ENCODE measurements at regions not wholly inside any gene's neighbourhood (a gene's known extent, or its start where the extent isn't known, plus 50 kb on each side); places are given as distances from the start of the nearest gene placed in this dataset.
A peak's percentile ranks its signal among the peaks of the same experiment; 100 is the strongest.

DNA sequence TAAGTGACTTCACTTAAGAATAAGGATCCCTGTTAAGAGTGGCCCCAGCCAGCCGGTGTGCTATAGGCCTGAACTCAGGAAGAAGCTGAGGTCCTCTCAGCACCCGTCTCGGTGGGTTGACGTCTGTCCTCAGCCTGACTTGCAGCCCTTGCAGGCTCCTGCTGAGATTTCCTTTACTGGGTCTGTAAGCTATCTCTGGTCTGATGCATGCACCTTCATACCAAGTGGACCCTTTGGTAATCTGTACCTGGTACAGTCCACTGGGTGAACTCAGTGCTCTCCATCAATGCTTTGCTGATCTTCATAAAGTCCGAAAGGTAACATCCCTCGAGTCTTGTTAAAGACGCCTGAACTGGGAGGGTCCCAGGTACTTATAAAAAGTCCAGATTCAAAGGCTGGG is 212.0 kb upstream of the PPP2R3A start:
- DNase-seq (ENCODE audit: extremely low spot score in 2 of 2), result peak; percentile 49 to 64
- H3K36me3 ChIP-seq, result no peaks in the 10 kb centered on the region
- no peaks in the 10 kb centered on the region for H3K4me1 ChIP-seq
- no peaks in the 10 kb centered on the region for H3K9me3 ChIP-seq
- H3K27me3 ChIP-seq, result no peaks in the 10 kb centered on the region
- H3K27ac ChIP-seq, result no peak overlapping the region
- intact Hi-C loops (cut with DNase I), result no loop called here
- H3K4me3 ChIP-seq, result no peak overlapping the region
- TF ChIP-seq CTCF (IDR thresholded peaks at IDR 0.05) (no peak), POLR2A (IDR thresholded peaks at IDR 0.05) (no peak), POLR2AphosphoS5 (IDR thresholded peaks at IDR 0.05; ENCODE audit: insufficient read depth in 1 of 2, low read depth in 1 of 2) (no peak)

DNA sequence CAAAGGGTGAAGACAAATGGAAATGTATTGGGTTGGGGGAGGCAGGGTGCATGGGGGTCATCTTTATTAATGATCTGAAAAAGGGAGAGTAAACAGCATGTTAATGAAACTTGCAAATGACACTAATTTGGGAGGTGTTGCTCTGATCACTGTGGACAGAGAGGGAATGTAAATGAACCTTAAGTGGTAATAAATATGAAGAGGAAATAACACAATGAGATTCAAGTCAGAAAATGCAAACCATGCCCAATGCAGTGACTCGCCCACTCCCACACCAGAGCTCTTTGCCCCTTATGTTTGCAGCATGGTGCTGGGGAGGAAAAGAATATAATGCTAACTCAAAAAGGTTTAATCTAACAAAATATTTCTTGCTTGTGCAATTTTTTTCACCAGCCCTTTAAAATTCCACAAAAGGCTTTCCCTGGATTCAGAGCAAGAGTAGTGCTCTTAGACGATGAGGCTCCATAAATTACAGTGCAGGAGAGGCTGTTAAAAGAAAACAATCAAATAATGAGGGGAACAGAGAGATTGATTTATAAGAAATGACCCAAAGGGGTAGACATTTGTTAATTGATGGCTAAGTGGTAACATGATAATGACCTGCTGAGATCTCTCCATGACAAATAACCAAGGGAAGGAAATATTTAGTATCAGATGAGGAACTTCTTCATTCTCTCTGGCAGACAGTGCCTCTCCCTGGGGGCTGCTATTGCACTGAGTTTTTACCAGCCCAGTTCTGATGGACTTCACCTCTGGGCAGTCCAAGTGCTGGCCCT is 210.0 kb upstream of the PPP2R3A start:
- H3K4me3 ChIP-seq, result no peak overlapping the region
- H3K36me3 ChIP-seq, result no peaks in the 10 kb centered on the region
- no peaks in the 10 kb centered on the region for H3K27me3 ChIP-seq
- TF ChIP-seq POLR2A (IDR thresholded peaks at IDR 0.05) (no peak), CTCF (IDR thresholded peaks at IDR 0.05) (no peak), POLR2AphosphoS5 (IDR thresholded peaks at IDR 0.05; ENCODE audit: insufficient read depth in 1 of 2, low read depth in 1 of 2) (no peak)
- H3K4me1 ChIP-seq, result no peaks in the 10 kb centered on the region
- intact Hi-C loops (cut with DNase I), result no loop called here
- no peak overlapping the region for H3K27ac ChIP-seq
- peak in 1 of 2 donors; percentile 8 for DNase-seq (ENCODE audit: extremely low spot score in 2 of 2)
- H3K9me3 ChIP-seq, result no peaks in the 10 kb centered on the region

DNA sequence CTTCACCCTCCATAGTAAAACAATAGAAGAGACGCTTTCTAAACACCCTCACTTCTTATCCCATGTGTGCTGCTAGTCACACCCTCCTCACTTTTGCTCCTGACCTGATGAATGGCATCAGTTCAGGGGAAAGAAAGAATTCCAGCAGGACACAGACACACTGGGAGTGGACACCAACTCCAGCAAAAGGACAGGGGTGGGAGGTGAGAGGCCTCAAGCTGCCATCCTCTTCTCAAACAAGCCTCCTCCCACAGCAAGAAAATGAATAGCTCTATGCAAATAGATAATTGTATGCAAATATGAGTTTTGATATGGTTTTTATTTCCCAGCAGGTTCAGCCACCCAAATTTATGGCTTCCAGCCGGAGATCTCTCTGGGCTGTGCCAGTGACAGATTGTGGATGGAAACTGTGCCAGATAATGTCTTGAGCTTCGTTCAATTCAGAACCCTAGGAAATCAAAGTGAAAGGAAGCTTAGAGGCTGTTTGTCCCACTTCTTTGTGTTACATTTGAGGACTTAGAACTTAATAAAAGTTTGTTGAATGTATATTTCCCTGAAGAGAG is 209.3 kb upstream of the PPP2R3A start:
- H3K27ac ChIP-seq, result no peak overlapping the region
- H3K4me1 ChIP-seq, result no peaks in the 10 kb centered on the region
- TF ChIP-seq POLR2A (IDR thresholded peaks at IDR 0.05), result no peak
- TF ChIP-seq CTCF (IDR thresholded peaks at IDR 0.05), result no peak
- TF ChIP-seq POLR2AphosphoS5 (IDR thresholded peaks at IDR 0.05; ENCODE audit: insufficient read depth in 1 of 2, low read depth in 1 of 2), result no peak
- H3K36me3 ChIP-seq, result no peaks in the 10 kb centered on the region
- no peak overlapping the region for H3K4me3 ChIP-seq
- H3K9me3 ChIP-seq, result no peaks in the 10 kb centered on the region
- intact Hi-C loops (cut with DNase I), result no loop called here
- H3K27me3 ChIP-seq, result no peaks in the 10 kb centered on the region
- peak; percentile 40 to 65 for DNase-seq (ENCODE audit: extremely low spot score in 2 of 2)

DNA sequence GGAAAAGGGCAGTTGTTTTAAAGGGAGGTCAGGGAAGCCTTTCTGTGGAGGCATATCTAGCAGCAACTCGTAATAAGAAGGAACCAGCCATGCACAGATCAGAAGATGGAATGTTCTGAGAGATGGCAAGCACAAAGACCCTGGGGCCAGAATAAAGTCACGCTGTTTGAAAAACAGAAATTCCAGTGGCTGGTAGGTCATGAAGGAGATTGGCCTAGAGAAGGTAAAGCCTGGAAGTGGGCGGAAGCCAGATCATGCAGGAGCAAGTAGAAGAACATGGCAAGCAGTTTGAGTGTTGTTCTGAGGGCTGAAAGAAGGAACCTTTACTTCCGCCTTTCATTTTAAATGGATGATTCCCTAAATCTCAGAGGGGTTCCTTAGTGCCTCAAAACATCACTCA is 208.1 kb upstream of the PPP2R3A start:
- H3K27ac ChIP-seq, result no peak overlapping the region
- H3K9me3 ChIP-seq, result no peaks in the 10 kb centered on the region
- H3K36me3 ChIP-seq, result no peaks in the 10 kb centered on the region
- TF ChIP-seq POLR2AphosphoS5 (IDR thresholded peaks at IDR 0.05; ENCODE audit: insufficient read depth in 1 of 2, low read depth in 1 of 2), result no peak
- no peak for TF ChIP-seq POLR2A (IDR thresholded peaks at IDR 0.05)
- TF ChIP-seq CTCF (IDR thresholded peaks at IDR 0.05), result no peak
- H3K4me3 ChIP-seq, result no peak overlapping the region
- DNase-seq (ENCODE audit: extremely low spot score in 2 of 2), result peak; percentile 10 to 49
- H3K27me3 ChIP-seq, result no peaks in the 10 kb centered on the region
- intact Hi-C loops (cut with DNase I), result no loop called here
- no peaks in the 10 kb centered on the region for H3K4me1 ChIP-seq

DNA sequence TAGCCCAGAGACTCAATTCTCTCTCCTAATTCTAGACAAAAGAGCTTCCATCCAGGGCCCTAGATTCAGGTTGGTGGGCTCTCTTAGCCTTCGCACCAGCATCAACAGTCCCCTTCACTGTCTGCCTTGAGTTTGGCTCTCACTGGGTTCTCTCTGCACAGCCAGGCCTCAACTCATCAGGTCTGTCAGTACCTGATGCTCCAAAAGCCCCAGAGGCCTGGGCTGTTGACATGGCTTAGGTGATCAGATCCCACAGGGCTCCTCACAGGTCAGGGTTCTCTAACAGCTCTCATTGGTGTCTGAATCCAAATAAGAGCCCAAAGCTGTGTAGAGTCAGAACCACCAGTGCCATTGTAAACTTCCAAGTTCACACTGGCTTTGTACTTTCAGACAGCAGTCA is 206.6 kb upstream of the PPP2R3A start:
- Histone ChIP-seq H3K9me3 (no peaks in the 10 kb centered on the region), H3K27ac (no peak overlapping the region), H3K4me1 (no peaks in the 10 kb centered on the region), H3K27me3 (no peaks in the 10 kb centered on the region), H3K36me3 (no peaks in the 10 kb centered on the region), H3K4me3 (no peak overlapping the region)
- intact Hi-C loops (cut with DNase I), result no loop called here
- DNase-seq (ENCODE audit: extremely low spot score in 2 of 2), result peak in 1 of 2 donors; percentile 93
- no peak for TF ChIP-seq POLR2AphosphoS5 (IDR thresholded peaks at IDR 0.05; ENCODE audit: insufficient read depth in 1 of 2, low read depth in 1 of 2)
- TF ChIP-seq CTCF (IDR thresholded peaks at IDR 0.05), result no peak
- TF ChIP-seq POLR2A (IDR thresholded peaks at IDR 0.05), result no peak
